MV-4-11 (cell line): ENCODE measurements at regions not wholly inside any gene's neighbourhood (a gene's known extent, or its start where the extent isn't known, plus 50 kb on each side); places are given as distances from the start of the nearest gene placed in this dataset.
"Not testable (repeated sequence)": the region's sequence is repeated elsewhere in the genome, so short reads cannot be mapped to it uniquely, and the experiment has no call there.

ENCODE experiments used
- DNase-seq: peaks from one replicate; lab custom pipeline; 2025; lab: John Stamatoyannopoulos, UW

DNA sequence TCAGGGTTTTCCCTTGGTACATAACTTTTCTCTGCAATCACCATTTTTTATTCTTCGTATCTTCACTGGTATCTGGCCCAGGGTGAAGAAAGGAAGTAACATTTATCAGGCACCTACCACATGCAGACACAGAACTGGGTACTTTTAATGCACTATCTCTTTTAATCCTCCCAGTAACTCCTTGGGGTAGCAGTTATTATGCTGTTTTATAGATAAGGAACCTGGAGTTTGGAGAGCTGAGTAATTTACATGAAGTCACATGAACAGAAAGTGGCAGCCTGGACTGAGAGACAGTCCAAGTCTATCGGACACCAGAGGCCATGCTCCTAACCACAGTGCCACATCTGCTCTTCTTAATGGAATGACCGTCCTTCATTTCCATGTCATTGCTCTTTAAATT lies 117.1 kb upstream of the PODXL start:
- DNase-seq, result no peak

DNA sequence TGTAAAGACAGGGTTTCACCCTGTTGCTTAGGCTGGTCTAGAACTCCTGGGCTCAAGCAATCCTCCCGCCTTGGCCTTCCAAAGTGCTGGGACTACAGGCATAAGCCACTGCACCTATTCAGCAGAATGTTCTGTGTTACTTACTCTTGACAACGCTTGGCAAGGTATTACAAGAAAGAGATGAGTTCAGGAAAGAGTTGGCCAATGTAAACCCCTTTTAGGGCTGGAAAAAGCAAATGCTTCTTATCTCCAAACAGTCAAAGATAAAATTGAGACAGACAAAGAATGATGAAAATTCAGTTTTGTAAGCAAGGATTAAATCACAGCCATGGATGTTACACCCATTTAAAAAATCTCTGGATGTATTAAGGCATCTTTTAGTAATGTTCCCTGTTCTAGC lies 114.0 kb upstream of the PODXL start:
- DNase-seq, result no peak

DNA sequence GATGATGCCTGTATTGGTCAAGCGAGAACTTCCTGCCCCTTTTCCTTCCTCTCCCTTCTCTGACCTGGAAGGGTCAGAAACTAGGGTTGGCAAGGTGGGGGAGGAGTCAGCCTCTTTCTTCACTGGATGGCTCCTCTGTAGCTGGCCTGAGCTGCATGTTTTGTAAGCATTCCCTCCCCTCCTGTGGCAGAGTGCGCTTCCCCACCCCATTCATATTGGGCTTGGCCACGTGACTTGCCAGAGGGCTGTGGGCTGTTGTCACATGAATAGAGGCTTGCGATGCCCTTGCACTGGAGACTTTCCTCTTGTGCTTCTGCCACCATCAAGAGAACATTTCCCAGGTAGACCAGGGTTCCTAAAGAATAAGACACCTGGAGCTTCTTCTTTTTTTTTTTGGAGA lies 111.3 kb upstream of the PODXL start:
- no peak for DNase-seq

DNA sequence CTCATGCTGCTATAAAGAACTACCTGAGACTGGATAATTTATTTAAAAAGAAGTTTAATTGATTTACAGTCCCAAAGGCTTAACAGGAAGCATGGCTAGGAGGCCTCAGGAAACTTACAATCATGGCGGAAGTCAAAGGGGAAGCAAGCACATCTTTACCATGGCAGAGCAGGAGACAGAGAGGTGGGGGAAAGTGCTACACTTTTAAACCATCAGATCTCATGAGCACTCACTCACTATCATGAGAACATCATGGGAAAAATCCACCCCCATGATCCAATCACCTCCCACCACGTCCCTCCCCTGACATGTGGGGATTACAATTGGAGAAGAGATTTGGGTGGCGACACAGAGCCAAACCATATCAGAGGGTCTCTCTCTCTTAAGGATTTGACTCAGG lies 108.6 kb upstream of the PODXL start:
- no peak for DNase-seq

GRCh38 chr7:131664570-131664969 lies 108.1 kb upstream of the PODXL start:
- DNase-seq, result no peak

- not testable (repeated sequence) for DNase-seq
Measured at GRCh38 chr7:131662301-131662873, 106.0 kb upstream of the PODXL start.

DNA sequence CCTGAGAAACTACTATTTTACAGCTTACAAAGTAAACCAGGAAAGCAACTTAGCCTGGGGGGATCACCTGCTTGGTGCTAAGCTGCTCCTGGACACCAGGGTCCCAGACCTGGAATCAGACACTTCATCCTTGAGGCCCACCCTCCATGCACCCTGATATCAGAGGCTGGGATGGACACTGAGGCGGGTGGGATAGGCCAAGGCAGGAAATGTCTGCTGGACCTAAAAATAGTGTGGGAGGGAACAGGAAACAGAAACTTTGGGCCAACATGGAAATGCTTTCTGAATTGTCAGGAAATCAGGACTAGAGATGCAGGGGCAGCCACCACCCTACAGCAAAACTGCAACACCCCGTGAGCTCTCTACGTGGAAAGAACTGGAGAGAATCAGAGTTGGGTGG lies 101.5 kb upstream of the PODXL start:
- DNase-seq, result no peak

DNA sequence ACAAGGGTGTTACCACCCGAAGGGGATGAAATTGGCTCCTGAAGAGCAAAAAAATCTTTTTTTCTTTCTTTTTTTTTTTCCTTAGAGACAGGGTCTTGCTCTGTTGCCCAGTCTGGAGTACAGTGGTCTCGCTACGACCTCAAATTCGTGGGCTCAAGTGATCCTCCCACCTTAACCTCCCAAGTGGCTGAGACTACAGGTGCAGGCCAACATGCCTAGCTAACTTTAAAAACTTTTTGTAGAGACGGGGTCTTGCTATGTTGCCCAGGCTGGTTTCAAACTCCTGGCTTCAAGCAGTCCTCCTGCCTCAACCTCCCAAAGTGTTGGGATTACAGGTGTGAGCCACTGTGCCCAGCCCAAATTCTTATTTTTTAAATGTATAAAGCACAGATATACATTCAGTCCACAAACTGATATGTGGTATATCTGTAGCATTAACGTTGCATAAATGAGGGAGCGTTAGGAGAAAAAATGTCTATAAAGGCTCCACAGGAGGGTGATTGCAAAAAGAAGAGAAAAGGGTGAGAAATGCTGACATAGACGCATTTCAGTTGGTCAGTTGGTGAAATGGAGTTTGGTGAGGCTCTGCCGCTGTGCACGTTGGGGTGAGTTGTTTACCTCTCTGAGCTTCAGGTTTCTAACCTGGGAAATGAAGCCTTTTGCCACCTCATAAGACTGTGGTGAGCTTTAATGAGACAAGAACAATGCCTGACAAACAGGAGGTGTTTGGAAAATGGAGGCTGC lies 100.7 kb upstream of the PODXL start:
- no peak for DNase-seq

GRCh38 chr7:131655866-131656265 lies 99.4 kb upstream of the PODXL start:
- DNase-seq, result no peak

DNA sequence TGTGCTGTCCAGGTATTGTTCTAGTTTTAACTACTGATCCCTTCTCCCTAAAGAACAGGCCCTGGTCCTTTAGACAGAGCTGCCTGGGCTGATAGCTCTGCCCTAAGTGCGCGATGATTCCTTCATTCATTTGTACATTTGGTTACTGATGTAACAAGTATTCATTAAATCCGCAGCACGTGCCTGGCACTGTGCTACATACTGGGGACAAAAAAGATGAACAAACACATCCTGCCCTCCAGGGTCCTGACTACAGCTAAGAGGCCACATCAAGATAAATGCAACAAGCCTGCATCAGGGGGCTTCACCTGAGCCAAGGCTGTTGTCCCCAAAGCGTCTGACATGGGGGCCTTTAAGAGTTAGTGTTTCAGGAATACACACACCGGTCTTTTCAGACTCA lies 99.0 kb upstream of the PODXL start:
- no peak for DNase-seq

DNA sequence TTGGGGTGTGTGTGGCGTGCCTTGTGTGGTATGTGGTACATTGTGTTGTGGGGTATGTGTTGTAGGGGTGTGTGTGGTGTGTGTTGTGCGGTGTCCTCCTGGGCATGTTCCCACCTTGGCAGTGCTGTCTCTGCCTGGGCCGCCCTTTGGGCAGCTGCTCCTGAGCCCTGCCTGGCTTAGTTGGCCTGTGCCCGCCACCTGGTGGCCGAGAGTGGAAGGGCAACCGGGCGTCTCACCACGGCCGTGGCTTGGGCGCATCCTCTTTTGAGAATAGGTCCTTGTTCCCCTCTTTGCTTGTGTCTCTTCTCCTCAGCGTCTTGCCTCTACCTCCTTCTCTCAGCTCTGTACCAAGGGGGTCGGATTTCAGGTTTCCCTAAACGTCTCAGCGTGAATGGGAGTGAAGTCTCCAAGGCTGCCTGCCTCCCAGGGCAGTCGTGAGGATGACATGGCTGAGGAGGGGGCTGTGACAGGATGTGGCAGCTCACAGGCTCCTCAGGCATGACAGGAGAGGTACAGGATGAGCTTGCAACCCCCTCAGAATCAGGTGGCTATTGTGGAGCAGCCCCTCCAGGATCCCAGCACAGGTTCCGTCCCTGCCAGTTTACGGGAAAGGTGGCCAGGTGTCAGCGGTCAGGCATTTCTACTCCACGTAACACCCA lies 98.4 kb upstream of the PODXL start:
- peak; percentile 52 for DNase-seq

DNA sequence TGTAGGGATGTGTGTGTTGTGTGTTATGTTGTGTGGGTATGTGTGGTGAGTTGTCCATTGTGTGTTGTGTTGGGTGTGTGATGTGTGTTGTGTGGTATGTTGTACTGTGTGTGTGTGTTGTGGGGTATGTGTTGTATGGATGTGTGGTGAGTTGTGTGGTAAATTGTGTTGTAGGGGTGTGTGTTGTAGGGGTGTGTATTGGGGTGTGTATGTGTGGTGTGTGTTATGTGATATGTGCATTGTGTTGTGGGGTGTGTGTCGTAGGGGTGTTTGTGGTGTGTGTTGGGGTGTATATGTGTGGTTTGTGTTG lies 97.8 kb upstream of the PODXL start:
- no peak for DNase-seq

DNA sequence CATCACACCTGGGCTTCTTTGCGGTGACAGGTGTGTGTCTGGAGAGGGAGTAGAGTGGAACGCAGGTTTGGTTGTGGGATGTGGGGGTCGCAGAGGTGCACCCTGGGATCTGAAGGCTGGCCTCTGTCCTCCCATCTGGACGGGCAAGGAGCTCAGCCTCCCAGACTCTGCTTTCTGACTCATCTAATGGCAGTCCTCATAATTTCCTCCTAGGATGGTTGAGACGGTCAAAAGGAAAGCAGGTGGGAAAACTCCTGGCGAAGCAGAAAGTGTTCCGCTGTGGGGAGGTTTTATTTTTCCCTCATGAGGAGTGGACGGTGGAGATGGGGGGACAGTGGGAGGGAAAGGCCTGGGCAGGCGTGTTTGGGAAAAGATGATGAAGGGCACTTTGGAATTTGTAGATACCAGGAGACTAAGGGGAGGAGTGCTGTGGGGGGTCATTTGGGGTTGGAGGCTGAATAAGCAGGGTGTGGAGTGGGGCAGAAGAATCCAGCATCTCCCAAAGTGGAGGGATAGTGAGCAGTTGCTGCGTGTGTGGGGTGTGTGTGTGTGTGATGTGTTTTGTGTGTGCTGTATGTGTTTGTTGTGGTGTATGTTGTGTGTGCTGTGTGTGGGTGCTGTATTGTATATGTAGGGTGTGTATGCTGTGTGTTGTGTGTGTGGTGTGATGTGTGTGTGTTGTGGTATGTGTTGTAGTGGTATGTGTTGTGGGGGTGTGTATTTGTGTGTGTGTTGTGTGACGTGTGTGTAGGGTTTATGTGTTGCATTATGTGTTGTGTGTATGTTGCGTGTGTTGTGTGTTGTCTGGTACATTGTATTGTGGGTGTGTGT lies 97.2 kb upstream of the PODXL start:
- DNase-seq, result no peak

DNA sequence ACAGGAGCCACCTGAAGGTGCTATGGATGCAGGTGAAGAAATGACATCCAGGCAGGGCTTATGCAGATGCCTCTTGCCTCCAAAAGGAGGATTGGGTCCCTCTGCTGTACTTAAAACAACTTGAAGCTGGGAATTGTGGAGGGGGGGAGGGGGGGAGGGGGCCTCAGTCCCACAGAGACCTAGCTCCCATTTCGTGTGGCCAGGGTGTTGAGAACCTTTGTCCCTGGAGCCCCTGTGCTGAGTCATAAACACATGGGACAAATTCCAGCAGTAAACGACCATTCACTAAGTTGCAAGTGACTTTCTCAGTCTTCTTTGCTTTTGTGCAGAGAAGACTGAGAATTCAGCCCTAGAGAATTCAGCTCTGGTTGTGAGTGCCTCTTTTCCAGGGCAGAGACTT lies 96.5 kb upstream of the PODXL start:
- no peak for DNase-seq

DNA sequence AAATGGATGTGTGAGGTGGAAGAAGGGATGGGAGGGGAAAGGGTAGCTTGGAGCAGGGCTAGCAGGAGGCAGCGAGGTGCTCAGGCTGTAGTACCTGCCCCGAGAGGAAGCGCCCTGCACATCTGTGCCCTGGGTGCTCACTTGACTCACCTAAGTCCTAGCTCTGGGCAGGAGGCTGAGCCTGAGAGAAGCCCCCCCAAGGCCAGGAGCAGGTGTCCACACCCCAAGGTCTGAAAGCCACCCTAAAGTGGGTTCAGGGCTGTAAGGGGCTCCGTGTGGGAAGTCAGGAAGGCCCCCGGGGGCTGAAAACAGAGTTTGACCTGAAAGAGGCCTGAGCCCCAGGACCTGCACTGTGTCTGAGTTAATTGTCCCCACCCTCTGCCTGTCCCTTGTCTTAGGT lies 95.8 kb upstream of the PODXL start:
- no peak for DNase-seq

DNA sequence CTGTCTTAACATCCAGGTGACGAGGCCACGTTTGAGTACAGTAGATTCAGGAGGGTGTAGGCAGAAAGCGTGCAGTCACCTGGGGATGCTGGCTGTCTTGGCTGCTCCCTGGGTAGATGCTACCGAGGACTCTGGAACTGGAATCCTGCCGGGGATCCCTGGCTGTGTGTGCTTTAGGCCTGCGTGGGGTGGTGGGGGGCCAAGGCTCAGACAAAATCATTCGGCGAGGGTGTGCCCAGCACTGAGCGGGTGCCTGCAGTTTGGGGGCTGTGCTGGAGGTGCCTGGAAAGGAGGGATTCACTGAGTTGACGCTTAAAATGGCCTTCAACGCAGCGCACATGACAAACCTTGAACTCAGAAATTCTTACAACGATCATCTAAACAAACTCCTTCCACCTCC lies 93.5 kb upstream of the PODXL start:
- DNase-seq, result no peak

DNA sequence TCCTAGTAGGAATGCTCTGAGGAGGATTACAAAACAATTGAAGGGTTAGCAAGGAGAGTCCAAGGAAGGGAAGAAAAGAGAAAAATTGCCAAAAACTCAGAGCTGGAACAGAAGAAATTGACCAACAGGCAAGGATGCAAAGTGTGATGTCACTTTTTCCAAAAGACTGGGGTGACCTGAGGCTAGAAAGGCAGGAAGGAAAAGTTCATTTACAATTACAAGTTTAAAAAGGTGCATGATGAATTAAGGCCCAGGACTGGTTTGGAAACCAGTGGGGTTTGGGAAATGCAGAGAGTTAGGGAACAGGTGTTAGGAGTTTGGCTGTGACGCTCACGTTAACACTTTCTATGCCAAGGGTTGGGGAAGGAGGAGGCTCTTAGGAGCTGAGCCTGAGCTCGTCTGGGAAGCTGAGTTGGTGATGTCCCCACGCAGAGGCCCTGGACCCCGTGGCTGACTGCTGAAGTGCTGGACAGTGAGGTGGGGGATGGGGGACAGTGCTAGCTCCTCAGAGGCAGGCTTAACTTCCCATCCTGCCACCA lies 92.6 kb upstream of the PODXL start:
- no peak for DNase-seq

- DNase-seq, result no peak
Measured at GRCh38 chr7:131648491-131648890, 92.1 kb upstream of the PODXL start.

GRCh38 chr7:131646203-131646602 lies 89.8 kb upstream of the PODXL start:
- DNase-seq, result no peak

- DNase-seq, result no peak
Measured at GRCh38 chr7:131642429-131642828, 86.0 kb upstream of the PODXL start.

DNA sequence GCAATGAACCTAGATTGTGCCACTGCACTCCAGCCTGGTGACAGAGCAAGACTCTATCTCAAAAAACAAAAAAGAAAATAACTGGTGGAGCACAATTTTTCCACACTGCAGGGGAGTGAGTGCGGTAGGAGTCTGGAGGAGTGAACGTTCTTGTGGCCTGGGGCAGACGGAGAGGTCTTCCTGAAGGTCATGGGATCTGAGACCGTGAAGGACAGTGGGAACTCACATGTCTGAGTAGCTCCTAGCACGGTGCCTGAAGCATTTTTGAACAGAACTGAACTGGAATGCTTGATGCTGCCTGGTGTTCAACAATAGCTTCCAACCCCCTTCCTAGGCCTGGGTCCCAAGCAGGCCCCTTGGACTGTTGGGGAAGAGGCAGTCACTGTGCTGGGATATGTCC lies 84.3 kb upstream of the PODXL start:
- no peak for DNase-seq

- no peak for DNase-seq
Measured at GRCh38 chr7:131638641-131639430, 82.4 kb upstream of the PODXL start.
